ENCODE measurements at regions not wholly inside any gene's neighbourhood (a gene's known extent, or its start where the extent isn't known, plus 50 kb on each side); places are given as distances from the start of the nearest gene placed in this dataset.

GRCh38 chr12:83346333-83346732, 659.6 kb downstream of the TMTC2 start:
- TF ChIP-seq CTCF (conservative IDR thresholded peaks at IDR 0.05; ENCODE audit: low read depth, low read length) (no peak), RFX5 (IDR thresholded peaks at IDR 0.05; ENCODE audit: low read depth, low read length) (no peak), POLR2A (IDR thresholded peaks at IDR 0.05; ENCODE audit: low read depth, low read length) (no peak), ELK1 (IDR thresholded peaks at IDR 0.05; ENCODE audit: borderline replicate concordance, low read depth, low read length) (no peak), NFE2L2 (IDR thresholded peaks at IDR 0.05; ENCODE audit: low read depth, low read length) (no peak), USF2 (IDR thresholded peaks at IDR 0.05; ENCODE audit: low read depth, low read length) (no peak), CEBPB (IDR thresholded peaks at IDR 0.05; ENCODE audit: low read depth, low read length) (no peak), MAFK (IDR thresholded peaks at IDR 0.05; ENCODE audit: low read depth, low read length) (no peak), MXI1 (IDR thresholded peaks at IDR 0.05; ENCODE audit: borderline replicate concordance, low read depth, low read length) (no peak), MAZ (IDR thresholded peaks at IDR 0.05; ENCODE audit: borderline replicate concordance, low read depth, low read length) (no peak), RAD21 (IDR thresholded peaks at IDR 0.05; ENCODE audit: low read length) (no peak), RCOR1 (IDR thresholded peaks at IDR 0.05; ENCODE audit: insufficient replicate concordance, low read length) (no peak)

All from IMR-90 (cell line).